Astrocyte (in vitro differentiated cells and primary cell): ENCODE measurements at regions not wholly inside any gene's neighbourhood (a gene's known extent, or its start where the extent isn't known, plus 50 kb on each side); places are given as distances from the start of the nearest gene placed in this dataset.

Experiments
- CTCF ChIP-seq: IDR thresholded peaks from 2 replicates; pipeline ENCODE4 v1.5.1; 2011; ENCODE audit warnings: low read depth, mild to moderate bottlenecking, inconsistent platforms, low read length, moderate library complexity; ENCODE audit not compliant: insufficient read depth
- EZH2 ChIP-seq: IDR thresholded peaks from 2 replicates; pipeline ENCODE4 v1.6.1; 2012; ENCODE audit warnings: mild to moderate bottlenecking, low read length, inconsistent platforms; ENCODE audit not compliant: insufficient read depth

- TF ChIP-seq CTCF (no peak), EZH2 (no peak)
Observed at GRCh38 chr10:109403551-109403950, 519.8 kb downstream of the XPNPEP1 start.
